HepG2 (cell line): ENCODE measurements at regions not wholly inside any gene's neighbourhood (a gene's known extent, or its start where the extent isn't known, plus 50 kb on each side); places are given as distances from the start of the nearest gene placed in this dataset.
"Not testable (repeated sequence)": the region's sequence is repeated elsewhere in the genome, so short reads cannot be mapped to it uniquely, and the experiment has no call there.

Experiments
- SP2 ChIP-seq: sonication (generic); formaldehyde crosslinking; IDR thresholded peaks from 2 replicates; pipeline ENCODE4 v1.5.1; 2020; ENCODE audit warnings: mild to moderate bottlenecking, missing genetic modification reagents
- ZNF788 ChIP-seq: sonication (generic); formaldehyde crosslinking; IDR thresholded peaks from 2 replicates; pipeline ENCODE4 v1.5.0; 2020; ENCODE audit warnings: mild to moderate bottlenecking, missing genetic modification reagents, borderline replicate concordance
- TF ChIP-seq, protein P1 (sequence below): sonication (generic); formaldehyde crosslinking; IDR thresholded peaks from 2 replicates; pipeline ENCODE4 v1.4.0; 2020; ENCODE audit warnings: missing genetic modification reagents
- TF ChIP-seq, protein P2 (sequence below), 2 experiments: sonication (generic) in 1 of 2; formaldehyde crosslinking in 1 of 2; IDR thresholded peaks; 2 replicates each; pipeline versions ENCODE4 v1.5.1 to v1.6.1; 2011 to 2020; ENCODE audit warnings: borderline replicate concordance in 1 of 2, low read depth in 1 of 2, low read length in 1 of 2, mild to moderate bottlenecking in 1 of 2, missing genetic modification reagents in 1 of 2, moderate library complexity in 1 of 2

DNA sequence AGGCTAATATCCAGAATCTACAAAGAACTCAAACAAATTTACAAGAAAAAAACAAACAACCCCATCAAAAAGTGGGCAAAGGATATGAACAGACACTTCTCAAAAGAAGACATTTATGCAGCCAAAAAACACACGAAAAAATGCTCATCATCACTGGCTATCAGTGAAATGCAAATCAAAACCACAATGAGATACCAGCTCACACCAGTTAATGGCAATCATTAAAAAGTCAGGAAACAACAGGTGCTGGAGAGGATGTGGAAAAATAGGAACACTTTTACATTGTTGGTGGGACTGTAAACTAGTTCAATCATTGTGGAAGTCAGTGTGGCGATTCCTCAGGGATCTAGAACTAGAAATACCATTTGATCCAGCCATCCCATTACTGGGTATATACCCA is 73.0 kb upstream of the CCT8L2 start:
- TF ChIP-seq, protein P1, sequence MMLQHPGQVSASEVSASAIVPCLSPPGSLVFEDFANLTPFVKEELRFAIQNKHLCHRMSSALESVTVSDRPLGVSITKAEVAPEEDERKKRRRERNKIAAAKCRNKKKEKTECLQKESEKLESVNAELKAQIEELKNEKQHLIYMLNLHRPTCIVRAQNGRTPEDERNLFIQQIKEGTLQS (CRISPR knock-in tag): not testable (repeated sequence)
- TF ChIP-seq SP2 (CRISPR knock-in tag); ZNF788: not testable (repeated sequence)
- TF ChIP-seq, protein P2, sequence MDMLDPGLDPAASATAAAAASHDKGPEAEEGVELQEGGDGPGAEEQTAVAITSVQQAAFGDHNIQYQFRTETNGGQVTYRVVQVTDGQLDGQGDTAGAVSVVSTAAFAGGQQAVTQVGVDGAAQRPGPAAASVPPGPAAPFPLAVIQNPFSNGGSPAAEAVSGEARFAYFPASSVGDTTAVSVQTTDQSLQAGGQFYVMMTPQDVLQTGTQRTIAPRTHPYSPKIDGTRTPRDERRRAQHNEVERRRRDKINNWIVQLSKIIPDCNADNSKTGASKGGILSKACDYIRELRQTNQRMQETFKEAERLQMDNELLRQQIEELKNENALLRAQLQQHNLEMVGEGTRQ (IDR thresholded peaks at IDR 0.05; ENCODE audit: low read depth, low read length): not testable (repeated sequence)
- TF ChIP-seq, protein P2 (CRISPR knock-in tag; IDR thresholded peaks at IDR 0.05; ENCODE audit: borderline replicate concordance): not testable (repeated sequence)
